GM12878 (cell line): ENCODE measurements at regions not wholly inside any gene's neighbourhood (a gene's known extent, or its start where the extent isn't known, plus 50 kb on each side); places are given as distances from the start of the nearest gene placed in this dataset.

Source experiments
- CUX1 ChIP-seq: IDR thresholded peaks from 2 replicates; pipeline ENCODE4 v1.6.1; 2012; ENCODE audit warnings: improper control_type of control experiment, low read depth, low read length; ENCODE audit not compliant: insufficient replicate concordance
- DPF2 ChIP-seq: fragments of 450-650 bp; IDR thresholded peaks from 2 replicates; pipeline ENCODE4 v1.6.1; 2017; ENCODE audit warnings: mild to moderate bottlenecking
- HDAC6 ChIP-seq: fragments of 200-600 bp; sonication (generic); IDR thresholded peaks from one replicate; pipeline ENCODE4 v1.8.0; 2017; ENCODE audit warnings: antibody characterized with exemption; ENCODE audit not compliant: unreplicated experiment
- KDM1A ChIP-seq: fragments of 200-600 bp; sonication (generic); IDR thresholded peaks from 2 replicates; pipeline ENCODE4 v1.6.1; 2016; ENCODE audit warnings: borderline replicate concordance
- NKRF ChIP-seq: fragments of 450-650 bp; conservative IDR thresholded peaks from 2 replicates; pipeline ENCODE4 v1.6.1; 2017; ENCODE audit warnings: mild to moderate bottlenecking, moderate library complexity
- PAX8 ChIP-seq: fragments of 450-650 bp; IDR thresholded peaks from 2 replicates; pipeline ENCODE4 v1.6.1; 2017; ENCODE audit warnings: mild to moderate bottlenecking, moderate library complexity
- RB1 ChIP-seq: fragments of 450-650 bp; formaldehyde crosslinking; IDR thresholded peaks from 2 replicates; pipeline ENCODE4 v1.6.1; 2017; ENCODE audit warnings: mild to moderate bottlenecking, borderline replicate concordance
- RELB ChIP-seq: fragments of 450-650 bp; IDR thresholded peaks from 2 replicates; pipeline ENCODE4 v1.6.1; 2017; ENCODE audit warnings: low read depth, mild to moderate bottlenecking, moderate library complexity

GRCh38 chr16:48790151-48790550, 180.2 kb upstream of the N4BP1 start (continued):
- TF ChIP-seq CUX1 (no peak), RB1 (no peak), KDM1A (no peak), PAX8 (no peak), RELB (no peak), NKRF (no peak), HDAC6 (no peak), DPF2 (no peak)
